Sigmoid colon (tissue), 6 donors: ENCODE measurements at regions not wholly inside any gene's neighbourhood (a gene's known extent, or its start where the extent isn't known, plus 50 kb on each side); places are given as distances from the start of the nearest gene placed in this dataset.

Experiments
- DNase-seq: peaks from one replicate; pipeline ENCODE4 v3.0.0-alpha.2; 2019
- H3K27ac ChIP-seq, 4 donors: fragments of 200-600 bp; sonication (generic); one replicate each; pipeline ENCODE4 v1.5.1; 2016 to 2019; ENCODE audit warnings: mild to moderate bottlenecking in 1 of 4
- H3K27me3 ChIP-seq, 3 donors: fragments of 200-600 bp; sonication (generic); one replicate each; pipeline ENCODE4 v1.5.1; 2019; ENCODE audit warnings: mild to moderate bottlenecking in 1 of 3
- H3K36me3 ChIP-seq, 4 donors: fragments of 200-600 bp; sonication (generic); one replicate each; pipeline ENCODE4 v1.5.1; 2016 to 2019
- H3K4me1 ChIP-seq, 4 donors: fragments of 200-600 bp; sonication (generic); one replicate each; pipeline ENCODE4 v1.5.1; 2017 to 2019
- H3K4me3 ChIP-seq, 4 donors: fragments of 200-600 bp; sonication (generic); one replicate each; pipeline ENCODE4 v1.5.1; 2017 to 2019; ENCODE audit warnings: mild to moderate bottlenecking in 2 of 4, moderate library complexity in 1 of 4
- H3K9me3 ChIP-seq, 4 donors: fragments of 200-600 bp in 3 of 4; sonication (generic) in 3 of 4; one replicate each; pipeline versions ENCODE4 v1.5.1 to v1.6.1; 2013 to 2019
- EP300 ChIP-seq, 4 donors: sonication (generic); formaldehyde crosslinking; IDR thresholded peaks; one replicate each; pipeline ENCODE4 v1.6.1; 2017; ENCODE audit warnings: antibody characterized with exemption in 4 of 4
- POLR2A ChIP-seq, 2 donors: fragments of 450-650 bp; IDR thresholded peaks; one replicate each; pipeline ENCODE4 v1.6.1; 2016; ENCODE audit warnings: antibody characterized with exemption in 2 of 2, mild to moderate bottlenecking in 2 of 2, moderate library complexity in 2 of 2
- POLR2AphosphoS5 ChIP-seq, 4 donors: sonication (generic); formaldehyde crosslinking; IDR thresholded peaks; one replicate each; pipeline ENCODE4 v1.6.1; 2017; ENCODE audit warnings: antibody characterized with exemption in 4 of 4
- WGBS, 2 donors: extraction: QIAGEN DNeasy Blood & Tissue Kit; methylation state at CpG; one replicate each; pipeline ENCODE4 v1.1.7; 2013; 5-methylcytosine and 5-hydroxymethylcytosine counted together
- intact Hi-C: fragments of 100-400 bp; cut with DNase I; formaldehyde crosslinking; loops from one replicate; pipeline ENCODE4 v1.15.1; 2023
- TF ChIP-seq, protein P1 (sequence below), 4 experiments: fragments of 450-650 bp in 3 of 4; fragments of 200-600 bp in 1 of 4; IDR thresholded peaks; one replicate each; pipeline ENCODE4 v1.5.1; 2016 to 2019; ENCODE audit warnings: antibody characterized with exemption in 4 of 4, mild to moderate bottlenecking in 3 of 4, moderate library complexity in 2 of 4
- donor health status: healthy with polysubstance abuse.
- donor health status: healthy.

DNA sequence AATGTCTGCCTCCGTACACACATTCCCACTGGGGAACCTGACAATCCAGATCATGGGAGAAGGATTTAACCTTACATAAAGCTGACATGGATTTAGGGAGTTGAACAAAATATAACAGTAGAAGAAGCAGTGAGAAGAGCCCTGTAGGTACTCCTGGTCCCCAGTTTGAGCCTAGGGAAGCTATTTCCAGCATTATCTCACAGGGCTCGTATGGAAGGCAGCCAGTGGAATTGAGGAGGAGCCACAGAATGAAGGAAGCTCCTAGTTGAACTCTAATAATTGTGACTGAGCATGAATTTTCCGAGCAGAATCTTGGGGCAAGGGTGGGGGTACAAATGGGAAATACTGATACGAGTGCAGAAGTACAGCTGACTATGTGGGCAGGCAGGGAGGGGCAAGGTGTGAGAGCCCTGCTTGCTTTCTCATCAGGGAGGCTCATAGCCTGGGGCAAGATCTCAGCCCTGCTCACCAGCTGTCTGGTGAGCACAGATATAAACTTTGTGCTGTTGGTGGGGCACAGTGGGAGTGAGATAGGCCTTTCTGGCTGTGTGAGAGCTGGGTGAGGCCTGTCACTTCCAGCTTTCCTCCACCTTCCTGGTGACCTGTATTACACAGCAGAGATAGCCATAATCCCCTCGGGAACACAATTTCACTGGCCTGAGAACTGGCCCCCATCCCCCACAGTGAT lies 290.7 kb upstream of the IL12B start:
- no peaks in the 10 kb centered on the region for H3K36me3 ChIP-seq
- no peak overlapping the region for H3K27ac ChIP-seq
- peaks cover 0 to 1% (median 0%) of the 10 kb centered on the region in 4 donors for H3K9me3 ChIP-seq
- 75 to 86% methylated on average over 5 of the region's 5 CpGs for WGBS, 2 donors
- intact Hi-C loops = no loop called here
- H3K4me3 ChIP-seq = no peak overlapping the region
- no peak for TF ChIP-seq POLR2AphosphoS5 (IDR thresholded peaks at IDR 0.05)
- TF ChIP-seq EP300 (IDR thresholded peaks at IDR 0.05) = no peak
- TF ChIP-seq, protein P1, sequence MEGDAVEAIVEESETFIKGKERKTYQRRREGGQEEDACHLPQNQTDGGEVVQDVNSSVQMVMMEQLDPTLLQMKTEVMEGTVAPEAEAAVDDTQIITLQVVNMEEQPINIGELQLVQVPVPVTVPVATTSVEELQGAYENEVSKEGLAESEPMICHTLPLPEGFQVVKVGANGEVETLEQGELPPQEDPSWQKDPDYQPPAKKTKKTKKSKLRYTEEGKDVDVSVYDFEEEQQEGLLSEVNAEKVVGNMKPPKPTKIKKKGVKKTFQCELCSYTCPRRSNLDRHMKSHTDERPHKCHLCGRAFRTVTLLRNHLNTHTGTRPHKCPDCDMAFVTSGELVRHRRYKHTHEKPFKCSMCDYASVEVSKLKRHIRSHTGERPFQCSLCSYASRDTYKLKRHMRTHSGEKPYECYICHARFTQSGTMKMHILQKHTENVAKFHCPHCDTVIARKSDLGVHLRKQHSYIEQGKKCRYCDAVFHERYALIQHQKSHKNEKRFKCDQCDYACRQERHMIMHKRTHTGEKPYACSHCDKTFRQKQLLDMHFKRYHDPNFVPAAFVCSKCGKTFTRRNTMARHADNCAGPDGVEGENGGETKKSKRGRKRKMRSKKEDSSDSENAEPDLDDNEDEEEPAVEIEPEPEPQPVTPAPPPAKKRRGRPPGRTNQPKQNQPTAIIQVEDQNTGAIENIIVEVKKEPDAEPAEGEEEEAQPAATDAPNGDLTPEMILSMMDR (IDR thresholded peaks at IDR 0.05) = no peak
- no peak for TF ChIP-seq POLR2A (IDR thresholded peaks at IDR 0.05)
- DNase-seq = no peak
- H3K27me3 ChIP-seq = no peaks in the 10 kb centered on the region
- H3K4me1 ChIP-seq = no peaks in the 10 kb centered on the region

DNA sequence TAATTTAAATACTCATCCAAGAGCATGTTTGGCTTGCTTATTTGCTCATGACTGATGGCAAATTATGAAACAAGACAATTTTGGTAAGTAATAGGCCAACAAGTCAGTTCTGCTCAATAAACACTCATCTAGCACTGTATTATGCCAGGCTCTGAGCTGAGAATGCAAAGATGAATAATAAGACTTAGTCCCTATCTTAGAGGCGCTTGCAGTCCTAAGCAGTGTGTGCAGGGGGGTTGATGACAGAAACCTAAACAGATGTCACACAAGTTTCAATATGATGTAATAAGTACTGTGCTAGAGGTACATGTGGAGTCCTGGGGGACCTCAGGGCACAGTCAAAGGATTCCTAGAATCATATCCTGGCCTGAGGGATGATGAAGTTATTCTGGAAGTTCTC lies 287.6 kb upstream of the ADRA1B start:
- Histone ChIP-seq H3K36me3 (no peaks in the 10 kb centered on the region), H3K4me3 (no peak overlapping the region), H3K9me3 (peaks cover 0 to 7% (median 0%) of the 10 kb centered on the region in 4 donors), H3K27ac (no peak overlapping the region), H3K27me3 (no peaks in the 10 kb centered on the region), H3K4me1 (no peaks in the 10 kb centered on the region)
- no peak for DNase-seq
- TF ChIP-seq POLR2AphosphoS5 (IDR thresholded peaks at IDR 0.05) = no peak
- no peak for TF ChIP-seq EP300 (IDR thresholded peaks at IDR 0.05)
- TF ChIP-seq, protein P1 (IDR thresholded peaks at IDR 0.05) = no peak
- no peak for TF ChIP-seq POLR2A (IDR thresholded peaks at IDR 0.05)
- intact Hi-C loops = no loop called here
- 87% methylated on average over 1 of the region's 1 CpG for WGBS, 2 donors

DNA sequence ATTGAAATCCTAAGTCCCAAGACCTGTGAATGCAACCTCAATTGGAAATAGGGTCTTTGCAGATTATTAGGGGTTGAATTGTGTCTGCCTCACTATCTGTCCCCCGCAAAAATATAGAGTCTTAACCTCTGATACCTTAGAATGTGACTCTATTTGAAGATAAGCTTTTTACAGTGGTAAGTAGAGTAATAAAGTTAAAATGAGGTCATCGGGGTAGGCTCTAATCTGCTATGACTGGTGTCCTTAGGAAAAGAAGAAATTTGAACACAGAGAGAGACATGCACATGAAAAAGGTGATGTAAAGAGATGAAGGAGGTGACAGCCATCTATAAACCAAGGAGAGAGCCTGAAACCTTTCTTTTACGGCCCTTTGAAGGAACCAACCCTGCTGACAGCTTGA lies 287.1 kb upstream of the ADRA1B start:
- Histone ChIP-seq H3K4me3 (no peak overlapping the region), H3K27ac (no peak overlapping the region), H3K27me3 (no peaks in the 10 kb centered on the region), H3K4me1 (no peaks in the 10 kb centered on the region), H3K9me3 (peaks cover 0 to 7% (median 0%) of the 10 kb centered on the region in 4 donors), H3K36me3 (no peaks in the 10 kb centered on the region)
- TF ChIP-seq POLR2AphosphoS5 (IDR thresholded peaks at IDR 0.05) (no peak), POLR2A (IDR thresholded peaks at IDR 0.05) (no peak), EP300 (IDR thresholded peaks at IDR 0.05) (no peak)
- TF ChIP-seq, protein P1 (IDR thresholded peaks at IDR 0.05) = no peak
- intact Hi-C loops = no loop called here
- no peak for DNase-seq
- 61 to 84% methylated on average over 3 of the region's 3 CpGs for WGBS, 2 donors

DNA sequence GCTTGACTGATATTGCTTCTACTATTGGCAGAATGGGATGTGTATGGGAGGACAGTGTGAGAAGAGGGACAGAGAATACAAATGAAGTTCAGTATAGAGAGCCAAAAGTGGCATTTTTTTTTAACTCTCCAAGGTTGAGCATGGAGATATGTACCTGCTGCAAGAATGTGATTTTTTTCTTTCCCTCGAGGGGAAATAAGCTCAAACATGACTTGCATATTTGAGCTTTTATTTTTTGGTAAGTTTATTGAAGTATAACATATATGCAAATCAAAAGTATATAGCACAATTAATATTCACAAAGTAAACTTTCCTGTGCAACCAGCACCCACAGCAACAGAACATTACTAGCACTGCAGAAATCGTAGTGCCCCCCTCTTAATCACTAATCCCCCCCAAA lies 285.7 kb upstream of the ADRA1B start:
- H3K4me1 ChIP-seq = no peaks in the 10 kb centered on the region
- H3K9me3 ChIP-seq = peaks cover 0 to 7% (median 0%) of the 10 kb centered on the region in 4 donors
- 40 to 60% methylated on average over 2 of the region's 2 CpGs for WGBS, 2 donors
- no peaks in the 10 kb centered on the region for H3K27me3 ChIP-seq
- H3K27ac ChIP-seq = no peak overlapping the region
- intact Hi-C loops = no loop called here
- H3K4me3 ChIP-seq = no peak overlapping the region
- TF ChIP-seq POLR2AphosphoS5 (IDR thresholded peaks at IDR 0.05) = no peak
- TF ChIP-seq, protein P1 (IDR thresholded peaks at IDR 0.05) = no peak
- TF ChIP-seq POLR2A (IDR thresholded peaks at IDR 0.05) = no peak
- no peak for TF ChIP-seq EP300 (IDR thresholded peaks at IDR 0.05)
- H3K36me3 ChIP-seq = no peaks in the 10 kb centered on the region
- no peak for DNase-seq

DNA sequence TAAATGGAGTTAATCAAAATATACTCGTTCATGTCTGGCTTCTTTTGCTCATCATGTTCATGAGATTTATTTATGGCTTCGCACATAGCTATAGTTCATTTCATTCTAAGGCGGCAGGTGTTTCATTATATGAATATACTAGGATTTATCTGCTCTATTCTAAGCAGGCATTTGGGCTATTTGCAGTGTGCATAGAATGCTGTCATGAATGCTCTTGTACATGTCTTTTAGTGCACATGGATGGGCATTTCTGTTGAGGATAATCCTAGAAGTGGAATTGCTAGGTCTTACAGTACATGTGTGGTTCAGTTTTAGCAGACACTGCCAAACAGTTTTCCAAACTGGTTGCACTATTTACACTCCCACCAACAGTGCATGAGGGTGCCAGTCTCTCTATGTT lies 285.3 kb upstream of the ADRA1B start:
- no peak overlapping the region for H3K27ac ChIP-seq
- no peaks in the 10 kb centered on the region for H3K36me3 ChIP-seq
- H3K4me1 ChIP-seq = no peaks in the 10 kb centered on the region
- H3K27me3 ChIP-seq = no peaks in the 10 kb centered on the region
- H3K9me3 ChIP-seq = peaks cover 0 to 6% (median 0%) of the 10 kb centered on the region in 4 donors
- TF ChIP-seq, protein P1 (IDR thresholded peaks at IDR 0.05) = no peak
- TF ChIP-seq EP300 (IDR thresholded peaks at IDR 0.05) (no peak), POLR2A (IDR thresholded peaks at IDR 0.05) (no peak), POLR2AphosphoS5 (IDR thresholded peaks at IDR 0.05) (no peak)
- WGBS, 2 donors = 69 to 75% methylated on average over 3 of the region's 3 CpGs
- no peak for DNase-seq
- intact Hi-C loops = no loop called here
- no peak overlapping the region for H3K4me3 ChIP-seq
